RWPE2 (cell line): ENCODE measurements at regions not wholly inside any gene's neighbourhood (a gene's known extent, or its start where the extent isn't known, plus 50 kb on each side); places are given as distances from the start of the nearest gene placed in this dataset.

Experiments
- ATAC-seq: fragments of 200-7000 bp; cut with Tn5 transposase; 3 replicates; pipeline ENCODE4 v1.9.1; 2021; ENCODE audit warnings: low read depth
- DNase-seq: peaks from one replicate; pipeline ENCODE4 v3.0.0-alpha.2; 2020; ENCODE audit warnings: low spot score
- H3K27ac ChIP-seq: fragments of 450-650 bp; 2 replicates; pipeline ENCODE4 v1.5.1; 2017; ENCODE audit warnings: mild to moderate bottlenecking; ENCODE audit not compliant: poor library complexity, severe bottlenecking
- H3K27me3 ChIP-seq: fragments of 250-450 bp; sonication (Bioruptor Pico); 2 replicates; pipeline ENCODE4 v1.5.1; 2021; ENCODE audit warnings: mild to moderate bottlenecking, moderate library complexity; ENCODE audit not compliant: insufficient read depth, poor library complexity, severe bottlenecking
- H3K36me3 ChIP-seq: fragments of 250-450 bp; sonication (Bioruptor Pico); 2 replicates; pipeline ENCODE4 v1.5.1; 2020; ENCODE audit warnings: low read depth, mild to moderate bottlenecking, moderate library complexity
- H3K4me1 ChIP-seq: fragments of 250-450 bp; sonication (Bioruptor Pico); 2 replicates; pipeline ENCODE4 v1.5.1; 2021; ENCODE audit warnings: mild to moderate bottlenecking, moderate library complexity; ENCODE audit not compliant: insufficient read depth, poor library complexity, severe bottlenecking
- H3K4me3 ChIP-seq: fragments of 250-450 bp; sonication (Bioruptor Pico); 2 replicates; pipeline ENCODE4 v1.5.1; 2021; ENCODE audit warnings: mild to moderate bottlenecking, moderate library complexity; ENCODE audit not compliant: severe bottlenecking
- H3K9me3 ChIP-seq: fragments of 250-450 bp; sonication (Bioruptor Pico); 2 replicates; pipeline ENCODE4 v1.5.1; 2021; ENCODE audit warnings: mild to moderate bottlenecking, moderate library complexity; ENCODE audit not compliant: severe bottlenecking
- TF ChIP-seq, protein P1 (sequence below): fragments of 450-650 bp; IDR thresholded peaks from one replicate; pipeline ENCODE4 v1.5.1; 2017; ENCODE audit warnings: mild to moderate bottlenecking, moderate library complexity; ENCODE audit not compliant: poor library complexity, severe bottlenecking

DNA sequence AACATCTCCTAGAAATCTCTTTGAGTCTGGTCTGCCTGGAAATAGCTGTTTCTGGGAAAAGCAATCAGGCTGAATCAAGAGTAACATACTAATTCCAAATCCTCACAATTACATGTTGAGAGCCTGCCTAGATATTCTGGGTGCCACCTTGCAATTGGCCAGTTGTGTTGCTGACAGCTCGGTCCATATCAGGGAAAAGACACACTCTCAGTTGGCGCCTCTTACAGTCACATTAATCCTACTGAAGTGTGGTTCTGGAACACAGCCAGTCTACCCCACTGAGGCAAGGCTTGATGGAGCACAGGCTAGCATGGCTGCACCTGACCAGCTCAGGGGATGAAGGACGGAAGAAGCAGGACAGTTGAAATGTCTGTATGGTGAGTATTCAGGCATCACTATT is 121.4 kb upstream of the TAB2 start:
- Histone ChIP-seq H3K27me3 (no peaks in the 10 kb centered on the region), H3K9me3 (no peaks in the 10 kb centered on the region), H3K4me3 (no peak overlapping the region), H3K27ac (no peak overlapping the region), H3K4me1 (no peaks in the 10 kb centered on the region), H3K36me3 (no peaks in the 10 kb centered on the region)
- TF ChIP-seq, protein P1, sequence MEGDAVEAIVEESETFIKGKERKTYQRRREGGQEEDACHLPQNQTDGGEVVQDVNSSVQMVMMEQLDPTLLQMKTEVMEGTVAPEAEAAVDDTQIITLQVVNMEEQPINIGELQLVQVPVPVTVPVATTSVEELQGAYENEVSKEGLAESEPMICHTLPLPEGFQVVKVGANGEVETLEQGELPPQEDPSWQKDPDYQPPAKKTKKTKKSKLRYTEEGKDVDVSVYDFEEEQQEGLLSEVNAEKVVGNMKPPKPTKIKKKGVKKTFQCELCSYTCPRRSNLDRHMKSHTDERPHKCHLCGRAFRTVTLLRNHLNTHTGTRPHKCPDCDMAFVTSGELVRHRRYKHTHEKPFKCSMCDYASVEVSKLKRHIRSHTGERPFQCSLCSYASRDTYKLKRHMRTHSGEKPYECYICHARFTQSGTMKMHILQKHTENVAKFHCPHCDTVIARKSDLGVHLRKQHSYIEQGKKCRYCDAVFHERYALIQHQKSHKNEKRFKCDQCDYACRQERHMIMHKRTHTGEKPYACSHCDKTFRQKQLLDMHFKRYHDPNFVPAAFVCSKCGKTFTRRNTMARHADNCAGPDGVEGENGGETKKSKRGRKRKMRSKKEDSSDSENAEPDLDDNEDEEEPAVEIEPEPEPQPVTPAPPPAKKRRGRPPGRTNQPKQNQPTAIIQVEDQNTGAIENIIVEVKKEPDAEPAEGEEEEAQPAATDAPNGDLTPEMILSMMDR, result no peak
- DNase-seq (no peak), ATAC-seq (no peak)

DNA sequence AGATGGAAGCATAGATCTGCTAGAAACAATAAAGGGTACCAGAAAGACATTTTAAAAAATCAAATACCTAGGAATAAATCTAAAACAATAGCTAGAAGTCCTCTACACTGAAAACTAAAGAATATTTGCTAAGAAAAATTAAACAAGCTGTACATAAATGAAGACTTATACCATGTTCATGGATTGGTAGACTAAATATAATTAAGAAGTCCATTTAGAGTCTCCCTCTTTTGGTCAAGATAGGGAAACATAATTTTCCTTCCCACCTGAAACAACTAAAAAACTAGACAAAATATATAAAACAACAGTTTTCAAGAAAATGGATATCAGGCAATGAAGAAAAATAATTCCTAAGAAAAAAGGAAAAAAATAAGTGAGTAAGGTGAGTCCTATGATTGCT is 120.0 kb upstream of the TAB2 start:
- H3K4me1 ChIP-seq, result no peaks in the 10 kb centered on the region
- ATAC-seq (no peak), DNase-seq (no peak)
- no peaks in the 10 kb centered on the region for H3K36me3 ChIP-seq
- no peak overlapping the region for H3K4me3 ChIP-seq
- TF ChIP-seq, protein P1, result no peak
- no peaks in the 10 kb centered on the region for H3K27me3 ChIP-seq
- H3K9me3 ChIP-seq, result no peaks in the 10 kb centered on the region
- no peak overlapping the region for H3K27ac ChIP-seq

DNA sequence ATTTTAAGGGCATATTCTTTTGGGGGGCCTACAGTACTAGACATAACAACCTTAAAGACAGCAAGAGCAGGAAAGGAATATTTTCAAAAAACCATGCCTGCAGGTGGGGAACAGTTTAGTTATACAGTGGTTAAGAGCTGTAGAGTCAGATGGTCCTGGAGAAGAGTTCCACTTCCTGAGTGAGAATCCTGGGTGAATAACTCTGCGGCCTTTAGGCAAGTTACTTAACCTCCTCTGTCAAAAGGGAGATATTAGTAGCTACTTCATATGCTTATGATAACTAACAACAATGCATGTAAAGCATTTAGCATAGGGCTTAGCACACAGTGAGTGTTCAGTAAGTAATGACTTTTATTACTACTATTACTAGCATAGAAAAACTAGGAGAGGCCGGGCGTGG is 119.2 kb upstream of the TAB2 start:
- H3K36me3 ChIP-seq, result no peaks in the 10 kb centered on the region
- no peaks in the 10 kb centered on the region for H3K4me1 ChIP-seq
- H3K27me3 ChIP-seq, result no peaks in the 10 kb centered on the region
- no peaks in the 10 kb centered on the region for H3K9me3 ChIP-seq
- no peak overlapping the region for H3K4me3 ChIP-seq
- TF ChIP-seq, protein P1, result no peak
- ATAC-seq (no peak), DNase-seq (no peak)
- H3K27ac ChIP-seq, result no peak overlapping the region

DNA sequence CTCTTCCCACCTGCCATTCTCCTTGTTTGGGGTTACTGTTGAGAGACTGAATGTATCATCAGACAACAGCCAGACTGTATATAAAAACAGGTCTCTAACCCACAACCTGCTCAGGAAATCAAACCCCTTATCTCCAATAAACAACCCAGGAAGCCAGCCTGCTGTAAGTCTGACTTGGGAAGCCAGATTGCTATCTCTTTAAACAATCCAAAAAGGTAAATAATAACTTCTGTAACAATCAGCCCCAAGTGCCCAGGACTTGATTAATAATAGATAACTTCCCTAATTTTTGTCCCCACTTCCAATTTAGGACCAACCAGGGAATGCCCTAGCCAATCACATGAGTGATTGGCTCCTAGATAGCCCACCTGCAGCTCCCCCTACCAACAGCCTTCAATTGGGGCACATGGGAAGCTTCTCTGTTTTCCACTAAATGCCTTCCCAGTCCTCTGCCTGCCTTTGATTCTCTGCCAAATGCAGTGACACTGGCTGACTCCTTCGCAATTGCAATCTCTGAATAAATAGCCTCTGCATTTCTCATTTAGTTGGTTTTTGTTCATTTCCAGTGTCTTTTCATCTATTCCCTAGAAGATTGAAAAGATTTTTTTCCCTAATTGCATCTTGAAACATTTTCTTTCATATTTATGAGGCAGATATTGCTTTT is 117.1 kb upstream of the TAB2 start:
- DNase-seq (no peak), ATAC-seq (no peak)

More for the DNA sequence above, 117.1 kb upstream of the TAB2 start:
- no peaks in the 10 kb centered on the region for H3K4me1 ChIP-seq
- TF ChIP-seq, protein P1, result no peak
- no peaks in the 10 kb centered on the region for H3K9me3 ChIP-seq
- H3K27me3 ChIP-seq, result no peaks in the 10 kb centered on the region
- no peak overlapping the region for H3K4me3 ChIP-seq
- H3K27ac ChIP-seq, result no peak overlapping the region
- H3K36me3 ChIP-seq, result no peaks in the 10 kb centered on the region
